ENCODE measurements at regions not wholly inside any gene's neighbourhood (a gene's known extent, or its start where the extent isn't known, plus 50 kb on each side); places are given as distances from the start of the nearest gene placed in this dataset.
"Not testable (repeated sequence)": the region's sequence is repeated elsewhere in the genome, so short reads cannot be mapped to it uniquely, and the experiment has no call there.

DNA sequence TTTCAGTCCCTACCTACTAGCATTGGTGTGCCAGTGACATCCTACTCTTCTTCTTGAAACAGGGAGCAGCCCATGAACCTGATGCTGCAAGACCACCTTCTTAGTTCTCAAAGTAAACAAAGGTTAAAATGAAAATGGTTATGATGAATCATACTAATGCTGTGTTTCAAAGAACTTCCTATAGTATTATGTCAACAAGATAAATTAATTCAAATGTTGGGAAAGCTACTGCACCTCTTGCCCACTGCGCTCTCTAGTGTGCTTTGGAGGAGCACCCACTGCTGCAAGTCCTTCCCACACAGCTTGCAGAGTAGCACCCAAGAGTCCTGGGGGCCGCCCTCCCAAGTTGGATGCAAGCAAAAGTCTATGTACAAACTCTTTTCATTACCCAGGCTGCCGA, 81.1 kb downstream of the CD200R1L start:
- DNase-seq: no peak

DNA sequence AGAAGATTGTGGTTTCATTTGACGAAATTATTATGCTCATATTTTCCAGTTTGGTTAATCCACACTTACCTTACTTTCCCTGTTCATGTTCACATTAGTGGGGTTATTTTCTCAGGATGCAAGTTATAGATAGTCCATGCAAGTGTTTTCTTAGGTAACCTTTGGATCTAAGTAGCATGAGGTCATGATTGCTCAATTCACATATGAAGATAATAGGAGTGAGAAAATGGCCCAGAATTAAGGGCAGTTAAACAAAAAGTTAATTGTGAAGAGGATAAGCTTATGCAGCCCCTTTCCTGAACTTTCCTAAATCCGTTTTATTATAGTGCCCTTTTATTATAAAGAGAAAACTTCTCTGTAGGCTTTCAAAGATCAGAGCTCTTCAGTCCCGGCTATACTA, 83.4 kb downstream of the CD200R1L start:
- no peak for DNase-seq

DNA sequence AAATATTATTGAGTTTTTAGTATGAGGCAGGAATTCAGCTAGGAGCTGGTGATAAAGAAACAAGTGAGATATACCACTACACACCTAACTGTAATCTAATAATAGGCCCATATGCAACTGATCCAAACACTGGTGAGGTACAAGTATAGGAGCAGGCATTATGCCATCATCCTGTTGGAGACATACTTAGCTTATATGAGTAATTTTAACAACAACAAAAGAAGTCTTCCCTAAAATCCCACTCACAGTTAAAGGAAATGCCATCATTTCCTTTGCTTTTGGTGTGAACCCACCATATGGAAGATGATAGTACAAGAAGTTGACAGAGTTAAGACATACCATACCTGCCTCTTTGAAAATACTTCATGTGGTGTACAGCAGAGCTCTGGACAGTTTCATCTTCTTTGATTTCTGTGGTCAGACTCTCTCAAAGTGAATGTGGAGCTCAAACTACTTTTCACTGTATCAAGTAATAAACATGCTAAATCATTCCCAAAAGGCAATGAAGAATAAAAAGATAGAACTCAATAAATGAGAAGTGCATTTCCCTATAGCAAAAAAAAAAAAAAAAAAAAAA, 85.5 kb downstream of the CD200R1L start:
- DNase-seq: no peak

DNA sequence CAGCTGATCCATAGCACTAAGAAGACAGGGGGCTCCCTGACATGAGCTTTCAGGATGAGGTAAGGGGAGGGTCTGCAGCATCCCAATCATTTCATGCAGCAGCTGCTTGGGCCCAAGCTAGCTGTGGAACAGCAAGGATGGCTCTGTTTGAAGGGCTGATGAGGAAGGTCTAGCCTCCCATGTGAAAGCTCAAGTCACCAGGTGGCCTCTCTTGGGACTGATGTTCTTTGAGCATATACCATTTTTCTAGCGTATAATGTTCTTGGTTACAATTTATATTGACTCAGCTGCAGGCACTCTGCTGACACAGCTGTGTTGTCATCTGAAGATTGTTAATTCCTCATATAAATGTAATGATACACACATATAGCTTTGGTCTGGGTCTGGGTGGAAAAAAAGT, 87.0 kb downstream of the CD200R1L start:
- no peak for DNase-seq

DNA sequence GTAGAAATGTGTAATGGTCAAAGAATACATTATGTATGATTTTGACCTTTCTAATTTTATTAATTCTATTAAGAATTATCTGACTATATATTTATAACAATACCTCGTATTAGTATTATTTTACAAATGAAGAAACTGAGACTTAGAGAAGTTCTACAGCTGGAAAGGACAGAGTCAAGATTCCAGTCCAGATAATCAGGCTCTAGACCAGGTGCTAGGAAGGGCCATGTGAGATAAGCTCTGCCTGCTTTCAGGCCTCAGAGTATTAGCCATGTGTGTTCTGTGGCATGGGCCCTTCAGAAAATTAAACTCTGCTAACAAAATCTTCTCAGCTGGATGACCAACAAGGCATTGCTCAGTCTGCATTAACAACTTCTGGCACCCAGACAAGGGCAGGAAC, 87.5 kb downstream of the CD200R1L start:
- no peak for DNase-seq

DNA sequence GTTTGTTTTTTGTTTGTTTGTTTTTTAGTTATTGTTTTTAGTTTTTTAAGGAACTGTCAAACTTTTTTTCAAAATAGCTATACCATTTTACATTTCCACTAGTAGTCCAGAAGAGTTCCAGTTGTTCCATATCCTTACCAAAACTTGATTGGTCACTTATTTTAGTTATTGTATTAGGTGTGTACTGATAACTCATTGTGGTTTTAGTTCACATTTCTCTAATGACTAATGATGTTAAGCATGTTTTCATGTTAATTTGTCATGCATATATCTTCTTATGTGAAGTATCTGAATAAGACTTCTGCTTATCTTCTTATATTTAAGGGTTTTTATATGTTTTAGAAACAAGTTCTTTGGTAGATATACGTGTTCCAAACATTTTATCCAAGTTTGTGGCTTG, 89.5 kb downstream of the CD200R1L start:
- DNase-seq: no peak

DNA sequence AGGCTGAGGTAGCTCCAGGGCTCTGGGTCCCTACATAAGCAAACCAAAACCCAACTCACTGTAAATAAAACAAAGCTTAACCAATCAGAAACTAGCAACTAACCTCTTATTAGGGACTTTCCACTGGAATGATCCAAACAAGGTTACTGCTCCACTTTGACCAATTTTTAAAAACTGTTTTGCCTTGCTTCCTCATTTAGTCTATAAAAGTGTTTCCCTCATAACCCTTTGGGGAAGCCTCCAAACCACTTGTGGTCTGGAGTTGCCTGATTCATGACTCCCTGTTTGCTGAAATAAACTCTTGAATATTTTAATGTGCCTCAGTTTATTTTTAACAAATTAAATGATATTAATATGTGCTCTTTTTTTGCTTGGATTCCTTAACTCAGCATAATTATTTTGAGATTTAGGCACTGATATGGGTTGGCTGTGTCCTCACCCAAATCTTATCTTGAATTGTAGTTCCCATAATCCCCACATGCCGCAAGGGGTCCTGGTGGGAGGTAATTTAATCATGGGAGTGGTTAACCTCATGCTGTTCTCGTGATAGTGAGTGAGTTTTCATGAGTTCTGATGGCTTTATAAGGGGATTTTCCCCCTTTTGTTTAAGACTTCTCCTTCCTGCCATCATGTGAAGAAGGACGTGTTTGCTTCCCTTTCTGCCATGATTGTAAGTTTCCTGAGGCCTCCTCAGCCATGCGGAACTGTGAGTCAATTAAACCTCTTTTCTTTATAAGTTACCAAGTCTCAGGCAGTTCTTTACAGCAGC, 90.6 kb downstream of the CD200R1L start:
- DNase-seq: no peak

DNA sequence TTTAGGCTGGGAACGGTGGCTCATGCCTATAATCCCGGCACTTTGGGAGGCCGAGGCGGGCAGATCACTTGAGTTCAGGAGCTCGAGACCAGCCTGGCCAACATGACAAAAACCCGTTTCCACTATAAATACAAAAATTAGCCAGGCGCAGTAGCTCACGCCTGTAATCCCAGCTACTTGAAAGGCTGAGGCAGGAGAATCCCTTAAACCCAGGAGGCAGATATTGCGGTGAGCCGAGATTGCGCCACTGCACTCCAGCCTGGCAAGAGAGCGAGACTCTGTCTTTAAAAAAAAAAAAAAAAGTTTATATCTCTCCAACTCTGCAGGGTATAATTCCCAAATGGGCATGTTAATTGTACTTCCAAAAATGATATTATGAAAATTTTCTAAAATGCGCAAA, 91.6 kb downstream of the CD200R1L start:
- not testable (repeated sequence) for DNase-seq

DNA sequence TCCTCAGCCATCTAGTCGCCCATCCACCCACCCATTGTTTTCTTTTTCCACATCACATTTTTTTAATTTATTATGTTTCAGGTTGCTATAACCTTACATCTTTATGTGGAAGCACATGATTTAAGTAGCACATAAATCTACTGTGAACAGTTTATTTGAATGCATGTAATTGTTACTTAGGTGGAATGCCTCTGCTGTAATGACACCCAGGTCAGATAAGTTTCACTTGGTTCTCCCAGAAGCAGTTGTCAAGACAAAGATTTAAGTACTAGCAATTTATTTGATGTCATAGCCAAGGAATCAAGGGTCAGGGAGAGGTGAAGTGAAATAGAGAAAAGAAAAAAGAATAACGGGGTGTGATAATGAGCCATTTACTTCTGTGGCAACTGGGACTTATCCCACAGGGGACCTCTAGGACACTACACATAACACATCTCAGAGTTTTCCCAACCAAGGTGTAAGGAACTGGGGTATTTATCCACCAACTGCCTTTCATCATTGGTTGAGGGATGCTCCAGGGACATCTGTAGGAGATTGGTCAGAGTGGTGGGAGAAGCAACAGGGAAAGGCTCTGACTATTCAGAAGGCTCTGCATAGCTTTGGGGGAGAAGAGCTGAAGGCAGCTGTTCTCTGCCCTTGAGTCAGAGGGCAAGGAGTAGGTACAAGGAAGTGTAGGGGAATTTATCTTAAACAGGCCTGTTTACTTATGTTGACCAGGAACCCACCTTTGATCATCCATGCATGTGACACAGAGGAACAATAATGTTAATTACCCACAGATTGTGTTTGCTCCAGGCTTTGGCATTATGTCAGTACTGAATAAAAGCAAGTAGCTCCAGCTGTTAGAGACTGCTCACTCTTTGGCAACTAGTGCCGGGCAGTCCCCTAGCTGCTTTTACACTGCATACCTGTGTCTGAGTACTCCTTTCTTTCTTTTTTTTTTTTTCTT, 94.8 kb downstream of the CD200R1L start:
- no peak for DNase-seq

DNA sequence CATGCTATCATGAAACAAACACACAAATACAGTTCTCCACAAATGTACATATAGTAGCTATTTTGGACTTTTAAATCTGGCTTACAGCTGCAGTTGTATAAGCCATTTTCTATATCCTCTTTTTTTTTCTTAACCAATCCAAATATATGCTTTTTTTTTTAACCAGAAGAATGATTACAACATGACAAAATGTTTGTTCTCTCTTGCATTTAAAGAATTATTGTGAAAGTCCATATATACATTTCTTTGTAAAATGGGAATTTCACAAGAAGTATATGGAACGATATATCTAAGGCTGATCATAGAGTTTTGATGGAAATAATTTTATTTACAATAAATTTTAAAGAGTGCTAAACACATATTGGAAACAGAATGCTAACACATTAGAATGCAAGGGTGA, 95.6 kb downstream of the CD200R1L start:
- no peak for DNase-seq

DNA sequence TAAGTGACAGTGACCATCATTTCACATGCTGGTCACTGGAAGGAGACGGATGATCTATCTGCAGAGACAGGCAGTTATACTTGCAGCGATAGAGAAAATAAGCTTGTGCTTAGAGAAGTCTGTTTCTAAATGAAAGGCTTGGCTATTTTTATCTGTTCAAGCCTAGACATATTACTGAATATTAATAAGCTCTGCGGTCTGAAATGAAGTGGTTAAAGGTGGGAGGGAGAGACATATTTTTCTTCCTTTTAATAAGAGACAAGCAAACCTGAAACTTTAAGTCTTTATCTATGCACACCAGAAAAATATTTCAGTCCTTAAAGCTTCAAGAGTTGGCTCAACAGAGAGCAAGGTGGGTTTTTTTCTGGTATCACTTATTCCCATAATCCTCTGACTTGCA, 99.0 kb downstream of the CD200R1L start:
- DNase-seq: no peak

DNA sequence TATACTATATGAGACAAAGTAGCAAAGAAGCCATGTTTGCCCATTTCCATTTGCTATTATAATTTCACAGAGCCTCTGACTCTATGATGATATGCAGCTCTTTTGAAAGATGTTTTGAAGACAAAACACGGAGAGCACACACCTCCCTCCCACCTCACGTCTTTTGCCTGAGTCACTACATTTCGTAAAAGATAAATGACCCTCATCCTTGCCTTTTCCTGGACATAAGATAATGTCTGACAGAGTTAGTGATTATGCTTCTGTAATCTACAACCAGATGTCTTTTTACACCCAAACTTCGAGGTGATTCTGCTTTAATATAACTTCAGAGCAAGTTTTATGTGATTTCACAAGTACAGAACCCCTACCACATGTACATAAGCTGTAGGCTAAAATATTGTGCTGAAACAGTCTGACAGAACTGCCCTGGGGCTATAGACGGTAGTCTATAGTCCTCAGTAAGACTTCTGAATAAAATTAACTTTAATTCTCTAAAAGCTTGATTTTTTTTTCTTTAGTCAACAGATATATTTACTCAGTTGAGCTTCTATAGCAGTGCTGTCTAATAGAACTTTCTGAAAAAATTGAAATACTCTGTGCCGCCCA, 99.9 kb downstream of the CD200R1L start:
- DNase-seq: no peak

DNA sequence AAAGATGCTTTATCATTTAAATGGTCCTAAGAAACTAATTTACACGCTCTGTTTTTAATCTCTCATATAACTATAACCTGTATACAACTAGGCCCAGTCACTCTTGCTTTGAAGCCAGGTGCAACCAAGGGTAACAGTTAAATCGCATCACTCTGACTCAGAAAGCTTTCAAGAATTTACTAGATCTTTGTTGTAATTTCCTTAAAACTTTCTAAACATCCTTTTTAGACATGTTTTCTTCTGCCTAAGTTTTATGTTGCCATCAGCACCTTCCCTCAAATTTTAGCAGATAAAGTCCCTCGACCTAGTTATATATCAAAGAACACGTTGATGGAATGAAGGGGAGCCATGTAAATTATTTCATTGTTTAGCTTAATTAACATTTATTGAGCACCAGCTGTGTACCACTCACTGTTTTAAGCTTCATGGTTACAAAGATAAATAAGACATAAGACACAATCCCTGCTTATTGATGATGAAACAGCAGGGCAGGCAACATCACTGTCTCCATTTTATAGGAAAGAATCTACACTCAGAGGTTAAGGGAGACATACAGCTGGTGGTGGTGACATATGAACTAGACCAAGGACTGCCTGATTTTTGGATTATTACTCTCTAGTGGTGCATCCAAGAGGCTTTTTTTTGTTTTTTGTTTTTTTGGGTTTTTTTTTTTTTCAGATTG, 101.0 kb downstream of the CD200R1L start:
- no peak for DNase-seq

DNA sequence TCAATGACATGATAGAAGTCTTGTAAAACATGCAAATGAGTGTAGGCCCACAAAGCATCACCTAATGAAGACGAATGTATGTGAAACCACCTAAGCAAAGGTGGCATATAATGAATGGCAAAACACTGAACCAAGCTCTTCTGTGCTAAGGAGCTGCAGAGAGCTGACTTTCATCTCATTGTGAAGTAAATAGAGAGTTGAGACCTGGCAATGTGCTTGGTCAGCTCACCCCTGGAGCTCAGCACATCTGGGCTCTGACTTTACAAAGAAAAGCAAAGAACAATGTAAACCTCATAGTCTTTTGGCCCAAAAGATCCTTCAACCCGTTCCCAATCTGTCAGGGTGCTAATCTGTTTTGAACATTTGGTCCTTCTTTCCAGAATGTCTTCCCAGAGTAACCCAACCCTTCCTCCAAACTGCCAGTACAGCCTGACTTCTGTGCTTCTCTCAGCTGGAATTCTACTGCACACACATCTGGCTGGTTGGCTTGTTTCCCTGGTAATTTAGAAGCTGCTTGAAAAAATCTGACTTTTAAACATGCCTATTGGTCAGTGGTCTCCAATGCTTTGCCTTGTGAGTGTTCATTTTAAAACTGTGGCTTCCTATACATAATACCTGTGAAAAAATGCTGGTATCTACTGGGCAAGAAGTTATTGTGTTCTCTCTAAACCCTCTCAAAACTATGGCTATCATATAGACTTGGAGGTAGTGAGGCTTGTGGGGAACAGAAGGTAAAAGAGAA, 101.7 kb downstream of the CD200R1L start:
- no peak for DNase-seq

DNA sequence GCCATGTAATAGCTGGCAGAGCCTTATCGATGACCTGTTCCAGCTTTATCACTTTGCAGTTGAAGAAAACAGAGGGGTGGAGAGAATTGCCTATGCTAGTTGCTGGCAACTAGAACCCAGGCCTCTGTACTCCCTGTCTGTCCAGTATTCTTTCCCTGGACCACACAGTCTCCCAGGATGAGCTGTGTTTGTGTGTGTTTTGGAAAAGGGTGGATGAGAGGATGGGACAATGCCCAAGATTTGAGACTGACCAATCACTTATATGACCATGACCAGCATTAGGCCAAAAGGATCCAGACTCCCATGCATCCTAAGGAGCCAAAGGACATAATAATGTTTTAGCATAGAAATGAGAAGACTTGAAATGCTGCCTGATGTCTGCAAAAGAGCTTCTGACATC, 102.6 kb downstream of the CD200R1L start:
- DNase-seq: no peak

DNA sequence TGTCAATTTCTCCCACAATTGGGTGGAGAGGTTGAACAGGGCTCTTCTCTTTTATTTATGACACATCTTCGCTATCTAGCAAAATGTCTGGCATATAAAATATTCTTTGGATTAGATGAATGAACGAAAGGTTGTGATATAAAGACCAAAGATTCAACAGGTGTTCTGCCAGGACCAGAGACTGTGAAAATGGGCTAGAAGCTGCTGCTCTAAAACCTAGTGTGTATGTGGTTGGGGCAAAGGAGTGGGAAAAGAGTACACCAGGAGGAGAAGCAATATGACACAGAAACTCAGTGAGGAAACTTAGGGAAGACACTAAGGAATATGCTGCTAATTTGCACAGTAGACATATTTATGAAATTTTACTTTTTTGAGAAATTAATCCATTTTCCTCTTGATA, 102.0 kb upstream of the CCDC80 start:
- DNase-seq: no peak

DNA sequence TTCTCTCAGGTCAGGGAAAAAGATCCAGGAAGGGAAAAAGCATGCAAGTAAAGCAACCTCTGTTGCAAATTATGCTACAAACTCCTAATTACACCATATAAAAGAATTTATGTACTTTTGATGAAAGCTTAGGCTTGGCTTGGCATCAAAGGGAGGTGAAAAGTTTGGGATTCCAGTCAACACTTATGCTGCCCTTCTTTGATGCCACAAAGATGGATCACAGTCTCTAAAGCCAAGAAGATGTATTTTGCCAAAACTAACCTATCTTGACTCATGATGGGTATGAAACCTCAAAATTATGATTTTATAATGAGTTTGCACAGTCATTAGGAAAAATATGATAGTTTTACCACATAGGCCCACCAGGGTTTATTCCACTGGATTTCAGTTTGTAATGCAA, 101.0 kb upstream of the CCDC80 start:
- DNase-seq: no peak

DNA sequence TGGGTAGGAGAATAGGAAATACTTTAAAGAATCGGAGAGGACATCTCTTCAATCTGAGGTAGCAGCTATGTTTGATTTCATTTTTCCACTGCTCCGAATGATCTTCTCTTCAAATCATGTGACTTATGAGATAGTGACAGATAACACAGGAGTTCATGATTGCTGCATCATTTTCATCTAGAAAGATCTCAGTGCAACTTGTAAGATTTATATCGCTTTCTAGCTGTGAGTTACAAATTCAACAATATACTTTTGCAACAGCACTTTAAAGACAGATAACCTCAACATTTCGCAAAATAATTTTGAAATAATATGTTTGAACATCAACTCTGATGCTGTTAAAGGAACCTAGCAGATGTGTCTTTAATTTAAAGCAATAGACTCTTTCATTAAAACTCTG, 99.9 kb upstream of the CCDC80 start:
- no peak for DNase-seq

DNA sequence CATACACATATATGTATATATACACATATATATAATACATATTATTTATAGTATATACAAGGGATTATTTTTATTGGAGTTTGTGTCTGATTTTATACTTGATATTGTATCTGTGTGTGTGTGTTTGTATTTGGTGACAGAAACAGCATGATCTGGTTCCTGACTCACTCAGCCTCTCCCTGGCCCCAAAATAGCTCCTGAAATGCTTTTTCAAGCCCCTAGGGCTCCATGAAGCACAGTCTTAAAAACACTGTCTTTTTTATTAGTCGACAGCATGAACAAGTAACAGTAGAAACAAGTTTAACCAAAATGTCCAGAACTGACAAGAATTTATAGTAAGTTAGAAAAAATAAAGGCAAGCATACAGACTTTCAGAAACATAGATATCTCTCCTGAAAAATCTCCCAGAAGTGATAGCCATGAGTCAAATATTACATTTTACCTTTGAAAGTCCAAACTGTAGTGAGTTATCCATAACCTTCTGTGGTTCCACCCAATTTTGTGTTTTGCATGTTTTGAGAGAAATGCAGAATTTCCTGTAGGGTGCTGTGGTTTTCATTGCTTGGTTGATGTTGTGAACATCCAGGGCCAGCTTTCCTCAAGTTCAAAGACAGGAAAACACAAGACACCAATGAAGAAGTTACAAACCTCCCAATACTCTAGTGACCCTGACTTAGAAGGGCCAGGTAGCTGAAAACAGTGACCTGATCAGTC, 98.5 kb upstream of the CCDC80 start:
- no peak for DNase-seq

DNA sequence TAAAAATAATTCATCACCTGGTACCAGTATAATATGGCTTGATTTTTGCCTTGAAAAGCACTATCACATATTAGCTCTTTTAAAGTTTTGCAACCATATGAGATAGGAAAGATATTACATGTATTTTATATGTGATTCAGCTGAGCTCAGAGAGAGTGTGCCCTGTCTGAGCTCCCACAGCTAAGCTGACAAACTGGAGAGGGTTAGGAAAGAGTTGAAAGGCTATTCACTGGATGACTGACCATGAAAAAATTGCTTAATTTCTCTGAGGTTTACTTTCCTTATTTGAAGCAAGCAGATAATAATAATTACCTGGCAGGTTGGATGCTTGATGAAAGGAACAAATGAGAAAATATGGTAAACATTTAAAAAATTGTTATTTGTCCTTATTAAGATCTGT, 97.4 kb upstream of the CCDC80 start:
- no peak for DNase-seq

DNA sequence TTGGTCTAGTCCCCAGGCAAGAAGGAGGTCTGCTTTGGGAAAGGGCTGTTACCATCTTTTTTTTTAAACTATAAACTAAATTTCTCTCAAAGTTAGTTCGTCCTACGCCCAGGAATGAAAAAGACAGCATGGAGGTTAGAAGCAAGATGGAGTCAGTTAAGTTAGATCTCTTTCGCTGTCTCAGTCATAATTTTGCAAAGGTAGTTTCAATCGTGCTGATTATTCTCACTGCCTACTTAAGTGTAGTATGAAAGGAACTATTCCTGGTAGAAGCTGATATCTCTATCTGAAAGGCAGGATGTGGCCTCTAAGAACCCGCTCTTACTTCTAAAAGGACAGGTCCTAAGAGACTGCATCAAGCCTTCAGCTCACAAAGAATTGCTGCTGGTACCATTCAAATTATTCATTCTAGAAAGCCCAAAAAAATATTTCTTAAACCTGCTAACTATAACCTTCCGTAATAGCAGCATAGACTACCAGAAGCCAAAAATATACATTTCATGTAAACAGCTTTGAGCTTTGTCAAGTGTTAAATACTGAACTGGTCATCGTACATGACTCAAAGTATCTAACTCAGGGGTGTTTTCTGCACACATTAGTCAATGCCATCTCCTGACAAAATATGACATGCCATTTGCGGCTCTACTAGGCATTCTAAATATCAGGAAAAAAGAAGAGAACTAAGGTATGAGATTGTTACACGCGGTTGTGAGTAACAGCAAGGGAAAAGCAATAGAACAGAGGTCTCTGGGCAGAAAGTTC, 96.0 kb upstream of the CCDC80 start:
- no peak for DNase-seq
